H9 (cell line): ENCODE measurements at regions not wholly inside any gene's neighbourhood (a gene's known extent, or its start where the extent isn't known, plus 50 kb on each side); places are given as distances from the start of the nearest gene placed in this dataset.

Source experiments
- DNase-seq: peaks from one replicate; pipeline ENCODE4 v3.0.0-alpha.2; 2017
- H2AFZ ChIP-seq: one replicate; pipeline ENCODE4 v1.6.1; 2013; ENCODE audit warnings: mild to moderate bottlenecking, low read length, control low read depth, moderate library complexity
- H2AK5ac ChIP-seq: 2 replicates; pipeline ENCODE4 v1.6.1; 2013; ENCODE audit warnings: low read length, control low read depth, mixed read lengths; ENCODE audit not compliant: insufficient read length
- H2BK120ac ChIP-seq: one replicate; pipeline ENCODE4 v1.6.1; 2013; ENCODE audit warnings: low read depth, mild to moderate bottlenecking, low read length, control low read depth, inconsistent platforms; ENCODE audit not compliant: poor library complexity, severe bottlenecking
- H2BK12ac ChIP-seq: 2 replicates; pipeline ENCODE4 v1.6.1; 2013; ENCODE audit warnings: low read length, control low read depth, mixed read lengths, low read depth; ENCODE audit not compliant: insufficient read length
- H2BK15ac ChIP-seq: 2 replicates; pipeline ENCODE4 v1.6.1; 2013; ENCODE audit warnings: low read depth, low read length, control low read depth
- H2BK20ac ChIP-seq: one replicate; pipeline ENCODE4 v1.6.1; 2013; ENCODE audit warnings: low read depth, mild to moderate bottlenecking, low read length, control low read depth, inconsistent platforms; ENCODE audit not compliant: poor library complexity, severe bottlenecking
- H2BK5ac ChIP-seq: 2 replicates; pipeline ENCODE4 v1.6.1; 2013; ENCODE audit warnings: low read length, control low read depth, mixed read lengths; ENCODE audit not compliant: insufficient read length
- H3K14ac ChIP-seq: 2 replicates; pipeline ENCODE4 v1.6.1; 2013; ENCODE audit warnings: low read length, control low read depth; ENCODE audit not compliant: insufficient read depth
- H3K18ac ChIP-seq: 2 replicates; pipeline ENCODE4 v1.6.1; 2013; ENCODE audit warnings: low read depth, mild to moderate bottlenecking, mixed read lengths, low read length, control low read depth; ENCODE audit not compliant: insufficient read length
- H3K23ac ChIP-seq: 2 replicates; pipeline ENCODE4 v1.6.1; 2013; ENCODE audit warnings: low read length, control low read depth, mixed read lengths, low read depth; ENCODE audit not compliant: insufficient read length
- H3K23me2 ChIP-seq: 2 replicates; pipeline ENCODE4 v1.6.1; 2013; ENCODE audit warnings: low read depth, mild to moderate bottlenecking, mixed read lengths, low read length, control low read depth; ENCODE audit not compliant: insufficient read length, poor library complexity, severe bottlenecking
- H3K27ac ChIP-seq: 2 replicates; pipeline ENCODE4 v1.5.1; 2013; ENCODE audit warnings: low read length, control low read depth, mixed read lengths, low read depth; ENCODE audit not compliant: insufficient read length
- H3K27me3 ChIP-seq: 2 replicates; pipeline ENCODE4 v1.6.1; 2013; ENCODE audit warnings: low read length, control low read depth, inconsistent platforms; ENCODE audit not compliant: insufficient read depth
- H3K4ac ChIP-seq: 2 replicates; pipeline ENCODE4 v1.6.1; 2013; ENCODE audit warnings: low read depth, mild to moderate bottlenecking, control low read depth, inconsistent platforms, low read length, moderate library complexity
- H3K4me1 ChIP-seq: 2 replicates; pipeline ENCODE4 v1.6.1; 2013; ENCODE audit warnings: low read length, control low read depth, inconsistent platforms; ENCODE audit not compliant: insufficient read depth
- H3K4me2 ChIP-seq: 2 replicates; pipeline ENCODE4 v1.6.1; 2013; ENCODE audit warnings: low read length, control low read depth, mixed read lengths; ENCODE audit not compliant: insufficient read length, insufficient read depth
- H3K56ac ChIP-seq: 2 replicates; pipeline ENCODE4 v1.6.1; 2013; ENCODE audit warnings: low read depth, mild to moderate bottlenecking, mixed read lengths, low read length, control low read depth; ENCODE audit not compliant: insufficient read length
- H3K79me1 ChIP-seq: 2 replicates; pipeline ENCODE4 v1.6.1; 2013; ENCODE audit warnings: low read depth, mild to moderate bottlenecking, moderate library complexity, low read length, control low read depth, inconsistent platforms; ENCODE audit not compliant: insufficient read depth, poor library complexity, severe bottlenecking
- H3K79me2 ChIP-seq: 2 replicates; pipeline ENCODE4 v1.6.1; 2013; ENCODE audit warnings: low read length, control low read depth, inconsistent platforms; ENCODE audit not compliant: insufficient read depth
- H3K9ac ChIP-seq: 2 replicates; pipeline ENCODE4 v1.6.1; 2013; ENCODE audit warnings: low read length, control low read depth, mixed read lengths; ENCODE audit not compliant: insufficient read length; ENCODE audit errors: extremely low read depth
- H3K9me3 ChIP-seq: one replicate; pipeline ENCODE4 v1.6.1; 2013; ENCODE audit warnings: low read depth, low read length, inconsistent platforms; ENCODE audit not compliant: control insufficient read depth
- H3T11ph ChIP-seq: one replicate; pipeline ENCODE4 v1.6.1; 2013; ENCODE audit warnings: mild to moderate bottlenecking, low read length, control low read depth, inconsistent platforms
- H4K20me1 ChIP-seq: one replicate; pipeline ENCODE4 v1.6.1; 2013; ENCODE audit not compliant: control insufficient read depth, insufficient read length, insufficient read depth
- H4K5ac ChIP-seq: 2 replicates; pipeline ENCODE4 v1.6.1; 2013; ENCODE audit warnings: low read depth, mild to moderate bottlenecking, mixed read lengths, low read length, control low read depth; ENCODE audit not compliant: insufficient read length
- H4K8ac ChIP-seq: replicated peaks from 2 replicates; pipeline ENCODE4 v1.6.1; 2013; ENCODE audit warnings: low read length, control low read depth, mixed read lengths, low read depth; ENCODE audit not compliant: insufficient read length
- H4K91ac ChIP-seq: 2 replicates; pipeline ENCODE4 v1.6.1; 2013; ENCODE audit warnings: low read depth, mild to moderate bottlenecking, moderate library complexity, mixed read lengths, low read length, control low read depth; ENCODE audit not compliant: insufficient read length
- H3K27ac Mint-ChIP-seq, 3 experiments: 2 replicates in 2 of 3; 3 replicates in 1 of 3; pipeline ENCODE4 v1.8.0; 2020 to 2021; ENCODE audit warnings: mixed read lengths in 3 of 3, mild to moderate bottlenecking in 1 of 3, moderate library complexity in 1 of 3
- H3K27me3 Mint-ChIP-seq: 2 replicates; pipeline ENCODE4 v1.8.0; 2021; ENCODE audit warnings: low read depth, mild to moderate bottlenecking, moderate library complexity, mixed read lengths
- H3K36me3 Mint-ChIP-seq, 3 experiments: 2 replicates in 2 of 3; 3 replicates in 1 of 3; pipeline ENCODE4 v1.8.0; 2020 to 2021; ENCODE audit warnings: low read depth in 3 of 3, mixed read lengths in 3 of 3; ENCODE audit not compliant: insufficient read depth in 1 of 3
- H3K4me1 Mint-ChIP-seq, 2 experiments: 2 replicates each; pipeline ENCODE4 v1.8.0; 2020; ENCODE audit warnings: mixed read lengths in 2 of 2
- H3K4me3 Mint-ChIP-seq, 2 experiments: 2 replicates in 1 of 2; 3 replicates in 1 of 2; pipeline ENCODE4 v1.8.0; 2020 to 2021; ENCODE audit warnings: mild to moderate bottlenecking in 2 of 2, mixed read lengths in 2 of 2, moderate library complexity in 1 of 2
- H3K9me3 Mint-ChIP-seq, 2 experiments: 2 replicates in 1 of 2; 3 replicates in 1 of 2; pipeline ENCODE4 v1.8.0; 2020; ENCODE audit warnings: mild to moderate bottlenecking in 2 of 2, mixed read lengths in 2 of 2, moderate library complexity in 1 of 2
- CTCF ChIP-seq: fragments of 200-600 bp; sonication (generic); conservative IDR thresholded peaks from 3 replicates; pipeline ENCODE4 v1.8.0; 2021; ENCODE audit warnings: antibody characterized with exemption, mild to moderate bottlenecking

GRCh38 chr3:4067893-4068292 is 235.3 kb upstream of the SETMAR start:
- H3K27ac Mint-ChIP-seq: peak overlapping the region in 1 of 3 experiments; percentile 77; a peak in 1 of 7 replicates
- no peaks in the 10 kb centered on the region for H3K79me2 ChIP-seq
- no peaks in the 10 kb centered on the region for H3K23me2 ChIP-seq
- H3K4me1 Mint-ChIP-seq: peaks cover 29 to 33% of the 10 kb centered on the region in 2 experiments
- DNase-seq: no peak
- H2AK5ac ChIP-seq: no peak overlapping the region
- no peak overlapping the region for H3K4me3 Mint-ChIP-seq
- H4K8ac ChIP-seq: no peak overlapping the region
- no peak overlapping the region for H2BK5ac ChIP-seq
- TF ChIP-seq CTCF: no peak
- no peak overlapping the region for H4K5ac ChIP-seq
- no peak overlapping the region for H3K4me2 ChIP-seq
- H3K4ac ChIP-seq: no peak overlapping the region
- H3K56ac ChIP-seq: no peak overlapping the region
- H3K14ac ChIP-seq: no peak overlapping the region
- no peak overlapping the region for H2BK20ac ChIP-seq
- H3K9me3 Mint-ChIP-seq: peaks cover 4 to 5% of the 10 kb centered on the region in 2 experiments; a peak in 3 of 5 replicates
- H3T11ph ChIP-seq: no peak overlapping the region
- no peak overlapping the region for H4K91ac ChIP-seq
- no peak overlapping the region for H3K23ac ChIP-seq
- H2BK12ac ChIP-seq: no peak overlapping the region
- no peak overlapping the region for H3K9ac ChIP-seq
- no peak overlapping the region for H2BK120ac ChIP-seq
- no peak overlapping the region for H3K18ac ChIP-seq
- H3K4me1 ChIP-seq: no peaks in the 10 kb centered on the region; the same call in 1 of the 2 replicates
- H3K27ac ChIP-seq: no peak overlapping the region
- no peaks in the 10 kb centered on the region for H3K27me3 ChIP-seq
- no peaks in the 10 kb centered on the region for H3K79me1 ChIP-seq
- no peak overlapping the region for H2BK15ac ChIP-seq
- H2AFZ ChIP-seq: no peak overlapping the region
- H3K27me3 Mint-ChIP-seq: no peaks in the 10 kb centered on the region
- H3K9me3 ChIP-seq: no peaks in the 10 kb centered on the region
- H3K36me3 Mint-ChIP-seq: peaks cover 0 to 9% (median 2%) of the 10 kb centered on the region in 3 experiments; a peak in 3 of 7 replicates
- no peaks in the 10 kb centered on the region for H4K20me1 ChIP-seq
